NB4 (cell line): ENCODE measurements at regions not wholly inside any gene's neighbourhood (a gene's known extent, or its start where the extent isn't known, plus 50 kb on each side); places are given as distances from the start of the nearest gene placed in this dataset.

Experiments used
- MYC ChIP-seq: IDR thresholded peaks from 2 replicates; pipeline ENCODE4 v1.6.1; 2011; ENCODE audit warnings: low read depth, low read length
- POLR2A ChIP-seq: IDR thresholded peaks from 2 replicates; pipeline ENCODE4 v1.6.1; 2011; ENCODE audit warnings: mild to moderate bottlenecking; ENCODE audit not compliant: insufficient read length; ENCODE audit errors: extremely low read depth
- TF ChIP-seq, protein P1 (sequence below): IDR thresholded peaks from one replicate; pipeline ENCODE4 v1.5.1; 2012; ENCODE audit warnings: low read depth, low read length

- TF ChIP-seq, protein P1, sequence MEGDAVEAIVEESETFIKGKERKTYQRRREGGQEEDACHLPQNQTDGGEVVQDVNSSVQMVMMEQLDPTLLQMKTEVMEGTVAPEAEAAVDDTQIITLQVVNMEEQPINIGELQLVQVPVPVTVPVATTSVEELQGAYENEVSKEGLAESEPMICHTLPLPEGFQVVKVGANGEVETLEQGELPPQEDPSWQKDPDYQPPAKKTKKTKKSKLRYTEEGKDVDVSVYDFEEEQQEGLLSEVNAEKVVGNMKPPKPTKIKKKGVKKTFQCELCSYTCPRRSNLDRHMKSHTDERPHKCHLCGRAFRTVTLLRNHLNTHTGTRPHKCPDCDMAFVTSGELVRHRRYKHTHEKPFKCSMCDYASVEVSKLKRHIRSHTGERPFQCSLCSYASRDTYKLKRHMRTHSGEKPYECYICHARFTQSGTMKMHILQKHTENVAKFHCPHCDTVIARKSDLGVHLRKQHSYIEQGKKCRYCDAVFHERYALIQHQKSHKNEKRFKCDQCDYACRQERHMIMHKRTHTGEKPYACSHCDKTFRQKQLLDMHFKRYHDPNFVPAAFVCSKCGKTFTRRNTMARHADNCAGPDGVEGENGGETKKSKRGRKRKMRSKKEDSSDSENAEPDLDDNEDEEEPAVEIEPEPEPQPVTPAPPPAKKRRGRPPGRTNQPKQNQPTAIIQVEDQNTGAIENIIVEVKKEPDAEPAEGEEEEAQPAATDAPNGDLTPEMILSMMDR: no peak
- TF ChIP-seq POLR2A: no peak
- no peak for TF ChIP-seq MYC
Observed at GRCh38 chr4:8723222-8723980, 130.8 kb downstream of the CPZ start.
